Head of caudate nucleus (tissue), 42 donors: ENCODE measurements at regions not wholly inside any gene's neighbourhood (a gene's known extent, or its start where the extent isn't known, plus 50 kb on each side); places are given as distances from the start of the nearest gene placed in this dataset.

Experiments
- DNase-seq, 42 donors: peaks; one replicate each; pipeline versions ENCODE4 v3.0.0 to v3.0.0-alpha.2; 2020 to 2021; ENCODE audit warnings: mixed read lengths in 7 of 42
- intact Hi-C: fragments of 100-400 bp; cut with DNase I; formaldehyde crosslinking; loops from one replicate; pipeline ENCODE4 v1.15.0; 2022

DNA sequence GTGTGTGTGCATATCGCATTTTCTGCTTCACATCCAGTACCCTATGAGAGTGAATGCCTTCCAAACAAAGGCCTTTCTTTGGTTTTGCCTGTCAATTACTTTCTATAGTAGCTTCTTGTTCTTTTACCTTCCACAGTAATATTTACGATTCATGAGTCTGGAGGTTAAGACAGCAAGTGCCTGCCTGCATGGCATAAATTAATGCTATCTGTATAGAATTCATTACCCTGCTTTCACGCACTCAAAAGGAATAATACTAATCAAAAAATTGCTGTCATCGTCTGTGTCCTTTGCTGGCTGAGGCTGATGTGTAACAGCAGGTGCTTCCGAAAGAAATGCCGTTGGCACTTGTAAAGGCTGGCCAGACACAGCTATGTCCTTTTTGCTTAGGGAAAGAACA is 1304.4 kb upstream of the CDH6 start:
- DNase-seq, result no peak
- intact Hi-C loops, result no loop called here

- intact Hi-C loops, result no loop called here
- DNase-seq, result no peak
Observed at GRCh38 chr5:29885595-29885994, 1307.9 kb upstream of the CDH6 start.

DNA sequence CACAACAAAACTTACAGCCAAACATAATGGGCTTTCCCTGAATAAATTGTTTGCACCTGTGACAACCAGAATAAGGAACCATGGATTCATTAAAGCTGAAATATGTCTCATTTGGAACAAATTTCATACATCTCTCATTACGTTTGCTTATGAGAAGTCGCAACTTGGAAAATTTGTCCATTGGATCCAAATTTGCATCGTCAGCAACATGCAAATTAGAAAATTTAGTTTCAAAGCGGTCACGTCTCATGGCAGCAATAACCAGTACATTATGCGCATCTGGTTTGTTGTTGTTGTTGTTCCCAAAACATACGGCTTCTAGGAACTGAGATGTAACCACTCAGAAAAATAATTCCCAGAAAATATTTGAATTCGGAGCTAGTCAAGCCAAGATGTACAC is 1311.5 kb upstream of the CDH6 start:
- no peak for DNase-seq
- intact Hi-C loops, result no loop called here

DNA sequence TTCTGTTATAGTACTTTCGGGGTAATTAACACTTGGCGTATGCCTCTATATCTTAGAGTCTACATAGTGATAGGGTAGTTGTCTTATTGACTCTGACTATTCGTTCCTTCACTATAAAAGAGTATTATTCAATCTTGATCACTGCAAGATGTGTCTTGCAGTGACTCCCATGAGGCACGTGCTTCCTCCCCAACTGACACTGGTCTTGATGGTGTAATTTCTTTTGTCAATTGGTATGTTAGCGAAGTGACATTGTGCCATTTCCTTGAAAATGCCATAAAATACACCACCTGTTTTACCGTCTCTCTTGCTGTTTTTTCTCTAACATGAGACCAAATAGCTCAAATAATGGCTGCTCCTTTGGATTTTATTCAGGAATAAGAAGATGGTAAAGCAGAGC is 1314.1 kb upstream of the CDH6 start:
- intact Hi-C loops, result no loop called here
- DNase-seq, result no peak

- intact Hi-C loops, result no loop called here
- DNase-seq, result no peak
Observed at GRCh38 chr5:29878599-29878998, 1314.9 kb upstream of the CDH6 start.

GRCh38 chr5:29867155-29867554 is 1326.3 kb upstream of the CDH6 start:
- no peak for DNase-seq
- intact Hi-C loops, result no loop called here

DNA sequence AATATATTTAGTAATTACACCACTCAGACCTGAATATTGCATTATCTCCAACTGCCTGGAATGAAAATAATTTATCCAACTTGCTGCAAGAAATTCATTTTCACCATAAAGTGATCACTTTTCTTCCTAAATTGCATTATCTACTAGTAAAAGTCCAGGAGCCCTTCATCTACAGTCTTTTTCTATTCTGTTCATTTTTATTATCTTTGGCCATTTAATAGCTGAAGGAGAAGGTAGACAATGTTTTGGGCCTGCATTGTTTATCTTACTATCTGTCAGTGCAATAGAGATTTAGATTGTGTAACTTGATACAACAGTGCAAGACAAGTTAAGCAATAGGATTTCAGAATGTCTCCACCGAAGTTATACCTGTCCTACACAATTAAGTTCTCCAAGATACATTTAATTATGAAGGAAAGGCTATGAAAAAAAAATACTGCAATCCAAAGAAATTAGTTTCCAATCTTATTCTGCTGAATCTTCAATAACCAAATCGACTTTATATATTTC is 1339.7 kb upstream of the CDH6 start:
- no peak for DNase-seq
- intact Hi-C loops, result no loop called here

GRCh38 chr5:29852329-29852728 is 1341.2 kb upstream of the CDH6 start:
- intact Hi-C loops, result no loop called here

GRCh38 chr5:29845206-29845605 is 1348.3 kb upstream of the CDH6 start:
- intact Hi-C loops, result no loop called here
- no peak for DNase-seq

More at GRCh38 chr5:29852329-29852728, 1341.2 kb upstream of the CDH6 start:
- no peak for DNase-seq

- DNase-seq, result no peak
- intact Hi-C loops, result no loop called here
Observed at GRCh38 chr5:29833394-29833793, 1360.1 kb upstream of the CDH6 start.

DNA sequence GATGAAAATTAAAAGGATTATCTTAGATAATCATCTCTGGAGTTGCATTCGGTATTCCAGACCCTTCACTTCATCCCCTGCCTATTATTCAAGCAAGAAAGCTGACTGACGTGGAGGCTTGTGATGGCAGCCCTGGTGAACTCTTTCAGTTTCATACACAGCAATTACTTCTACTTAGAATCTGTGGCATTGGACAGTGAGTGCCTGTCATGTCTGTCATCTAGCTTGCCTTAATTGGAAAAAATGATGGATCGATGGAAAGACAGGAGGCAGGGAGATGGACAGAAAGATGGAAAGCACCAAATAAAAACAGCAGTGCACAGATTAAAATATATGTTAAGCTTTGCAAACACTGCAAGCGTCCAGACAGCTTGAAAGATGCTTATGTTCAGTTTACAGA is 1371.0 kb upstream of the CDH6 start:
- intact Hi-C loops, result no loop called here
- no peak for DNase-seq

DNA sequence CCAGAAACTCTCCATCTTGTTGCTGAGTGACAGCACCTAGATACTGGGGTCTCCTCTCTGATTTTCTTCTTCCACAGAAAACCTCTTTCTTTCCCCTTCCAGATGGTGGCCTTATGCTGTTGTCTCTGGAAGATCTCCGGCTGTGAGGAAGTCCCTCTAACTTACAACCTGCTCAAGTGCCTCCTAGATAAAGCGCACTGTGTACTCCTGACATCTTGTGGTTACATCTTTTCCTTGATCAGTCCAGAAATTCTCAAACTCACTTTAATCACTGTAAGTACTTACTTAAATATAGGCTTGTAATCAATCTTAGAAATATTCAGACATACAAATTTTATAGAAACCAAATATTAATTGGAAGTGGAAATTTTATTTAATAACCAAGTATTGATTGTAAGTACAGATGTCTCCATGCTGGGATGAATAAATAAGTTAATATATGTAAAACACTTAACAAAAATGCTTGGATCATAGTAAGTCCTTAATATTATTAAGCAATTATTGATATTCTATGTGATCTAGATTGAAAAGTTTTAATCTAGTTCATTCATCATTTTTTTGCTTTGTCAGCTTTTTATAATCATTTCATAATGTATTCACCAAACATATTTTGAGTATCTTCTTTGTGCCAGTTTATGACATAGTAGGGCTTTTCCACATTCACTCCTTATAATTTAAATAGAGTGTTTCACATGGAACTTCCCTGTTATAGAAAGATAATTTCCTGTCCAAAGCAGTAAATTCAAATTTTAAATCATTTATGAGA is 1381.4 kb upstream of the CDH6 start:
- DNase-seq, result peak in 2 of 42 donors; percentile 5 to 16
- intact Hi-C loops, result no loop called here

- DNase-seq, result no peak
- intact Hi-C loops, result no loop called here
Observed at GRCh38 chr5:29805804-29806203, 1387.7 kb upstream of the CDH6 start.

GRCh38 chr5:29800752-29801151 is 1392.7 kb upstream of the CDH6 start:
- intact Hi-C loops, result no loop called here
- DNase-seq, result no peak

- DNase-seq, result no peak
- intact Hi-C loops, result no loop called here
Observed at GRCh38 chr5:29796013-29796412, 1397.5 kb upstream of the CDH6 start.

GRCh38 chr5:29795096-29795652 is 1398.3 kb upstream of the CDH6 start:
- no peak for DNase-seq
- intact Hi-C loops, result no loop called here

GRCh38 chr5:29794141-29794787 is 1399.2 kb upstream of the CDH6 start:
- intact Hi-C loops, result no loop called here
- DNase-seq, result no peak

GRCh38 chr5:29790281-29790680 is 1403.2 kb upstream of the CDH6 start:
- intact Hi-C loops, result no loop called here
- no peak for DNase-seq

- intact Hi-C loops, result no loop called here
- no peak for DNase-seq
Observed at GRCh38 chr5:29780401-29780800, 1413.1 kb upstream of the CDH6 start.

DNA sequence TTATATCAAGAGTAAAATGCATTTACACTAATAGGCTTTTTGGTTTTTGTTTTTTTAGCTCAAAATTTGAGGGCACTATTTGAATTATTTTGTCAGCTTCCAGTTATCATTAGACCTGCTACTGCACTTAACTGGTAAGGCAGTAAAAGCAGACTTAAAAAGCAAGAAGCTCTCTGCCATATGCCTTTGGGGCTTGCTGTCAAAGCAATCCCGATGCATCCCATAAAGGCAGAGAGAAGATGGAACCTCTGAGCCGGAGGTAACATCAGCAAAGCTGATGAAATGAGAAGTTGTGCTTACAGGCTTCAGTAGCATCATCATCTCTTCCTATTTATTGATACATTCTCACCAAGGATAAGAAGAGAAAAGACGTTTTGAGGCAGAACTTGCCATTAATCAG is 1414.3 kb upstream of the CDH6 start:
- no peak for DNase-seq
- intact Hi-C loops, result no loop called here

DNA sequence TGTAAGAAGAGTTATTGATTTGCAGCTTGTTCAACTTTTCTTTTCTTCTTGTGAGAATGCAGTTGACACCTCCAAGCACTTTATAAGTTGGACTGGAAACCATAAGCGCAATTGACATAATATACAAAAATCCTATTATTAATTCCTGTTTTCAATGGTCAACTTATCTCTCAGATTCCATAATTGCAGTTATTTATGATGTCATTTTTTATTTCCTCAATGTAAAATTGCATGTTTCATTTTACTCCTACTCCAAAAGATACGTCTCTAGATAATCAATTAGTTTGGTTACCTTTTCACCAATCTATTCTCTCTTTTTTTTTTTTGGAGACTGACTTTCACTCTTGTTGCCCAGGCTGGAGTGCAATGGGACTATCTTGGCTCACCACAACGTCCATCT is 1416.1 kb upstream of the CDH6 start:
- intact Hi-C loops, result no loop called here
- DNase-seq, result no peak
